ENCODE measurements at regions not wholly inside any gene's neighbourhood (a gene's known extent, or its start where the extent isn't known, plus 50 kb on each side); places are given as distances from the start of the nearest gene placed in this dataset.

DNA sequence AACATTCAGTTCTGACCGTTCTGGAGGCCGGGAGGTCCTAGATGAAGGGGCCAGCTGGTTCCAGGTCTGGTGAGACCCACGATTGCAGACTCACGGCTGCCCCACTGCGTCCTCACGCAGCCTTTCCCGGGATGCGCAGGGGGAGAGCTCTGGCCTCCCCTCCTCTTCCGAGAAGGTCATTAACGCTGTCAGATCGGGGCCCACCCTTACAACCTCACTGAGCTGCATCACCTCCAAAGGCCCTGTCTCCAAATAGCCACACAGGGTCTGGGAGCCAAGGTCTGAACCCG is 66.6 kb upstream of the PPP1R26 start:
- Histone ChIP-seq H4K91ac (ENCODE audit: low read length) (no peak overlapping the region), H3K18ac (ENCODE audit: low read depth in 1 of 2, low read length in 2 of 2) (no peak overlapping the region)

DNA sequence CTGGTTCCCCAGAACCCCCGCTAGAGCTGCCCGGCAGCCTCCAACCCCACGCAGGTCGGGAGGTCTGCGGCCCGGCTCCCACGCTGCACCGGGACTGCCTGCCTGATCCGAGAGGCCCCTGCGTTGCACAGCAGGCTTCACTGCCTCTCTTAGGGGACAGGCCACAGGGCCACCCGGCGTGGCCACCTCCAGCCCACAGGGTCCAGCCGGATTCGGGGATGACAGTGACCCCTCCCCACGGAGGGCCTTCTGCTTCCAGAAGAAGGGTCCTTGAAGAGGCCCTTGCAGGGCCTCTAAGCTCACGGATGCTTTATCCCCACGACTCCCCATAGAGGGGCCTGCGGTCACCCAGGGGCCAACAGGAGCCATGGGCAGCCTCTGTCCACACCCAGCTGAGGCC is 66.1 kb upstream of the PPP1R26 start:
- Histone ChIP-seq H3K27ac (ENCODE audit: low read length, poor library complexity, severe bottlenecking) (no peak overlapping the region), H3K4ac (ENCODE audit: low read depth in 1 of 2, low read length in 2 of 2) (no peak overlapping the region), H2BK5ac (ENCODE audit: low read depth, low read length, poor library complexity, severe bottlenecking) (no peak overlapping the region), H3K18ac (ENCODE audit: low read depth in 1 of 2, low read length in 2 of 2) (no peak overlapping the region), H3K79me1 (replicated peaks; ENCODE audit: low read length, poor library complexity, severe bottlenecking) (no peaks in the 10 kb centered on the region), H4K91ac (ENCODE audit: low read length) (no peak overlapping the region), H2AFZ (ENCODE audit: low read depth, low read length) (no peak overlapping the region), H2BK120ac (ENCODE audit: low read depth, low read length) (no peak overlapping the region), H4K8ac (ENCODE audit: low read length) (no peak overlapping the region), H3K23ac (ENCODE audit: low read length in 2 of 2) (no peak overlapping the region), H2AK5ac (ENCODE audit: low read length, severe bottlenecking) (no peak overlapping the region), H2BK12ac (ENCODE audit: low read length in 2 of 2) (no peak overlapping the region), H3K4me2 (ENCODE audit: low read length, poor library complexity, severe bottlenecking) (no peak overlapping the region), H3K9ac (ENCODE audit: low read length) (no peak overlapping the region), H3K4me3 (ENCODE audit: insufficient read depth in 1 of 2, low read depth in 1 of 2, low read length in 2 of 2) (no peak overlapping the region), H3K14ac (ENCODE audit: low read length in 2 of 2) (no peak overlapping the region), H2BK15ac (ENCODE audit: low read depth, poor library complexity, severe bottlenecking) (no peak overlapping the region), H3K27me3 (ENCODE audit: control insufficient read depth in 1 of 2, insufficient read depth in 1 of 2, low read length in 2 of 2) (peaks cover 3 to 63% of the 10 kb centered on the region in 2 experiments), H3K36me3 (ENCODE audit: control insufficient read depth in 1 of 2, insufficient read depth in 2 of 2, low read depth in 1 of 2, low read length in 2 of 2) (no peaks in the 10 kb centered on the region), H3K9me3 (ENCODE audit: control insufficient read depth, low read length) (no peaks in the 10 kb centered on the region), H3K4me1 (ENCODE audit: control insufficient read depth, insufficient read depth, low read depth, low read length) (no peaks in the 10 kb centered on the region)
- DNase-seq = no peak
- 88% methylated on average over 18 of the region's 18 CpGs for WGBS

More for the DNA sequence above, 66.6 kb upstream of the PPP1R26 start:
- Histone ChIP-seq H3K27me3 (ENCODE audit: control insufficient read depth in 1 of 2, insufficient read depth in 1 of 2, low read length in 2 of 2) (peaks cover 3 to 62% of the 10 kb centered on the region in 2 experiments), H3K9ac (ENCODE audit: low read length) (no peak overlapping the region), H3K23ac (ENCODE audit: low read length in 2 of 2) (no peak overlapping the region), H3K36me3 (ENCODE audit: control insufficient read depth in 1 of 2, insufficient read depth in 2 of 2, low read depth in 1 of 2, low read length in 2 of 2) (no peaks in the 10 kb centered on the region), H3K4me1 (ENCODE audit: control insufficient read depth, insufficient read depth, low read depth, low read length) (no peaks in the 10 kb centered on the region), H2BK5ac (ENCODE audit: low read depth, low read length, poor library complexity, severe bottlenecking) (no peak overlapping the region), H3K4me3 (ENCODE audit: insufficient read depth in 1 of 2, low read depth in 1 of 2, low read length in 2 of 2) (no peak overlapping the region), H3K14ac (ENCODE audit: low read length in 2 of 2) (no peak overlapping the region), H4K8ac (ENCODE audit: low read length) (no peak overlapping the region), H3K9me3 (ENCODE audit: control insufficient read depth, low read length) (no peaks in the 10 kb centered on the region), H2BK12ac (ENCODE audit: low read length in 2 of 2) (no peak overlapping the region), H3K4me2 (ENCODE audit: low read length, poor library complexity, severe bottlenecking) (no peak overlapping the region), H3K27ac (ENCODE audit: low read length, poor library complexity, severe bottlenecking) (no peak overlapping the region), H2BK15ac (ENCODE audit: low read depth, poor library complexity, severe bottlenecking) (no peak overlapping the region), H2AFZ (ENCODE audit: low read depth, low read length) (no peak overlapping the region), H2AK5ac (ENCODE audit: low read length, severe bottlenecking) (no peak overlapping the region), H3K4ac (ENCODE audit: low read depth in 1 of 2, low read length in 2 of 2) (no peak overlapping the region), H2BK120ac (ENCODE audit: low read depth, low read length) (no peak overlapping the region), H3K79me1 (replicated peaks; ENCODE audit: low read length, poor library complexity, severe bottlenecking) (no peaks in the 10 kb centered on the region)
- WGBS = 89% methylated on average over 12 of the region's 12 CpGs
- no peak for DNase-seq

DNA sequence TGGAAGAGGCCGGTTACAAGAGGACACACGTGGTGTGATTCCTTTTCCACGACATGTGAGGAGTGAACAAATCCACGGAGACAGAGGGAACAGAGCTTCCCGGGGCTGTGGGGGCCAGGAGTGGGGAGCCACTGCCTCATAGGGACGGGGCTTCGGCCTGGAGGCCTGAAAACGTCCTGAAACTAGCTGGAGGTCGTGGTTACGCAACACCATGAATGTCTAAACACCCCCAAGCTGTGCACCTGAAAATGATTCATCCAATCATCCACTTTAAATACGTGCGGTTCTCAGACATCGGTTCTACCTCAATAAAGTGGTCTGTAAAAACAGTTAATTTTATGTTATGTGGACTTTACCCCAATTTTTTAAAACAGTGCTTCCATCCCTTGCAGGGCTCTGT is 65.3 kb upstream of the PPP1R26 start:
- Histone ChIP-seq H3K4me2 (ENCODE audit: low read length, poor library complexity, severe bottlenecking) (no peak overlapping the region), H3K4ac (ENCODE audit: low read depth in 1 of 2, low read length in 2 of 2) (no peak overlapping the region), H3K9me3 (ENCODE audit: control insufficient read depth, low read length) (no peaks in the 10 kb centered on the region), H2BK5ac (ENCODE audit: low read depth, low read length, poor library complexity, severe bottlenecking) (no peak overlapping the region), H3K9ac (ENCODE audit: low read length) (no peak overlapping the region), H3K36me3 (ENCODE audit: control insufficient read depth in 1 of 2, insufficient read depth in 2 of 2, low read depth in 1 of 2, low read length in 2 of 2) (no peaks in the 10 kb centered on the region), H3K27ac (ENCODE audit: low read length, poor library complexity, severe bottlenecking) (no peak overlapping the region), H3K14ac (ENCODE audit: low read length in 2 of 2) (no peak overlapping the region), H2BK12ac (ENCODE audit: low read length in 2 of 2) (no peak overlapping the region), H4K91ac (ENCODE audit: low read length) (no peak overlapping the region), H2BK15ac (ENCODE audit: low read depth, poor library complexity, severe bottlenecking) (no peak overlapping the region), H4K8ac (ENCODE audit: low read length) (no peak overlapping the region), H3K79me1 (replicated peaks; ENCODE audit: low read length, poor library complexity, severe bottlenecking) (no peaks in the 10 kb centered on the region), H3K23ac (ENCODE audit: low read length in 2 of 2) (no peak overlapping the region), H2AFZ (ENCODE audit: low read depth, low read length) (no peak overlapping the region), H3K18ac (ENCODE audit: low read depth in 1 of 2, low read length in 2 of 2) (no peak overlapping the region), H2BK120ac (ENCODE audit: low read depth, low read length) (no peak overlapping the region), H3K27me3 (ENCODE audit: control insufficient read depth in 1 of 2, insufficient read depth in 1 of 2, low read length in 2 of 2) (peaks cover 3 to 59% of the 10 kb centered on the region in 2 experiments), H2AK5ac (ENCODE audit: low read length, severe bottlenecking) (no peak overlapping the region), H3K4me3 (ENCODE audit: insufficient read depth in 1 of 2, low read depth in 1 of 2, low read length in 2 of 2) (no peak overlapping the region), H3K4me1 (ENCODE audit: control insufficient read depth, insufficient read depth, low read depth, low read length) (no peaks in the 10 kb centered on the region)
- no peak for DNase-seq
- 80% methylated on average over 9 of the region's 13 CpGs for WGBS

DNA sequence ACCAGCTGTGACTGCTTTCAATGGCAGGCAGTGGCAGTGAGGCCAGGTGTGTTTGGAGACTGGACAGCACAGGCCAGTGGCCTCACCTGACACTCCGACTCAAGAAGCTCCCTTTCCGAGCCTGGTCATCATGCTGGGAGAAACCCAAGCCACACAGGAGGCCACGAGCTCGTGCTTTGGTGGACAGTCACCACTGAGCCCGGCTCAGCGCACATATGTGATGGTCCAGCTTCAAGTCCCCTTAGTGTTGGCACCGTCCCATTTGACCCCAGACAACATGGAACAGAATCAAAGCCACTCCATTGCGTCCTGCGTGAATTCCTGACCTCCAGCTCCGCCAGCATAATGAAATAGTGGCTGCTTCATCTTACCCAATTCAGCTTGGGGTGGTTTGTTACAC is 64.0 kb upstream of the PPP1R26 start:
- no peaks in the 10 kb centered on the region for H3K9me3 ChIP-seq (ENCODE audit: control insufficient read depth, low read length)
- no peak overlapping the region for H3K18ac ChIP-seq (ENCODE audit: low read depth in 1 of 2, low read length in 2 of 2)
- no peak overlapping the region for H3K4me3 ChIP-seq (ENCODE audit: insufficient read depth in 1 of 2, low read depth in 1 of 2, low read length in 2 of 2)
- H3K4me2 ChIP-seq (ENCODE audit: low read length, poor library complexity, severe bottlenecking) = no peak overlapping the region
- no peak overlapping the region for H4K91ac ChIP-seq (ENCODE audit: low read length)
- H3K27ac ChIP-seq (ENCODE audit: low read length, poor library complexity, severe bottlenecking) = no peak overlapping the region
- no peak overlapping the region for H4K8ac ChIP-seq (ENCODE audit: low read length)
- H2AK5ac ChIP-seq (ENCODE audit: low read length, severe bottlenecking) = no peak overlapping the region
- no peak overlapping the region for H3K9ac ChIP-seq (ENCODE audit: low read length)
- H3K4ac ChIP-seq (ENCODE audit: low read depth in 1 of 2, low read length in 2 of 2) = no peak overlapping the region
- peaks cover 3 to 57% of the 10 kb centered on the region in 2 experiments for H3K27me3 ChIP-seq (ENCODE audit: control insufficient read depth in 1 of 2, insufficient read depth in 1 of 2, low read length in 2 of 2)
- H3K36me3 ChIP-seq (ENCODE audit: control insufficient read depth in 1 of 2, insufficient read depth in 2 of 2, low read depth in 1 of 2, low read length in 2 of 2) = no peaks in the 10 kb centered on the region
- H3K4me1 ChIP-seq (ENCODE audit: control insufficient read depth, insufficient read depth, low read depth, low read length) = no peaks in the 10 kb centered on the region
- no peak overlapping the region for H2BK12ac ChIP-seq (ENCODE audit: low read length in 2 of 2)
- no peak overlapping the region for H2AFZ ChIP-seq (ENCODE audit: low read depth, low read length)
- H3K79me1 ChIP-seq (replicated peaks; ENCODE audit: low read length, poor library complexity, severe bottlenecking) = no peaks in the 10 kb centered on the region
- WGBS = 88% methylated on average over 10 of the region's 10 CpGs
- H2BK5ac ChIP-seq (ENCODE audit: low read depth, low read length, poor library complexity, severe bottlenecking) = no peak overlapping the region
- no peak for DNase-seq
- no peak overlapping the region for H3K14ac ChIP-seq (ENCODE audit: low read length in 2 of 2)
- no peak overlapping the region for H2BK15ac ChIP-seq (ENCODE audit: low read depth, poor library complexity, severe bottlenecking)
- no peak overlapping the region for H2BK120ac ChIP-seq (ENCODE audit: low read depth, low read length)
- H3K23ac ChIP-seq (ENCODE audit: low read length in 2 of 2) = no peak overlapping the region

Data from mesenchymal stem cell (in vitro differentiated cells and primary cell).